Ectodermal cell (in vitro differentiated cells): ENCODE measurements at regions not wholly inside any gene's neighbourhood (a gene's known extent, or its start where the extent isn't known, plus 50 kb on each side); places are given as distances from the start of the nearest gene placed in this dataset.
"Not testable (repeated sequence)": the region's sequence is repeated elsewhere in the genome, so short reads cannot be mapped to it uniquely, and the experiment has no call there.

ENCODE experiments used
- H3K27ac ChIP-seq: 2 replicates; pipeline ENCODE4 v1.7.0; 2013; ENCODE audit warnings: mild to moderate bottlenecking, low read depth, low read length; ENCODE audit not compliant: insufficient read depth, poor library complexity, severe bottlenecking
- H3K27me3 ChIP-seq: 2 replicates; pipeline ENCODE4 v1.7.0; 2013; ENCODE audit warnings: mild to moderate bottlenecking, low read length; ENCODE audit not compliant: insufficient read depth, control insufficient read depth, poor library complexity, severe bottlenecking
- H3K36me3 ChIP-seq: one replicate; pipeline ENCODE4 v1.7.0; 2013; ENCODE audit warnings: low read length; ENCODE audit not compliant: control insufficient read depth, insufficient read depth
- H3K4me1 ChIP-seq: one replicate; pipeline ENCODE4 v1.7.0; 2013; ENCODE audit warnings: low read length; ENCODE audit not compliant: control insufficient read depth, insufficient read depth
- H3K4me3 ChIP-seq: 2 replicates; pipeline ENCODE4 v1.7.0; 2013; ENCODE audit warnings: low read depth, low read length, control low read depth; ENCODE audit not compliant: insufficient read depth
- H3K9me3 ChIP-seq: 2 replicates; pipeline ENCODE4 v1.7.0; 2013; ENCODE audit warnings: mild to moderate bottlenecking, low read length, moderate library complexity; ENCODE audit not compliant: control insufficient read depth
- WGBS, 2 experiments: methylation state at CpG; one replicate each; pipeline ENCODE4 v1.1.7; 2013; ENCODE audit warnings: missing lambda C conversion rate in 2 of 2; 5-methylcytosine and 5-hydroxymethylcytosine counted together

DNA sequence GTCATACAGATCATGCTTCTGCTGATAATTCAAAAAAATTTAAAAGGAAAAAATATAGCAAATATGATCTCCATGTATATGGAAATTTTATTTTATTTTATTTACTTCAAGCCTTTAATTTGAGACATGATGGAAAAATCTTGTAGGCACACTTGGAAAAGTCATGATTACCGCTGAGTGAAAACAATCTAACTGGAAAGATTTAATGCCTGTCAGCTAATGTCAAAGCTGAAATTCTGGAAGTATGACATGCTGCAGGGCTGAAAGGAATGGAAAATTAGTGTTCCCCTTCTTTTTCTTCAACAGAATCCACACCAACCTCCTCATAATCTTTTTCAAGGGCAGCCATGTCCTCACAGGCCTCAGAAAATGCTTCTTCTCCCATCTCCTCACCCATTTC lies 58.2 kb downstream of the RPRM start:
- H3K4me1 ChIP-seq = no peaks in the 10 kb centered on the region
- WGBS, 2 experiments = 88 to 96% methylated on average over 1 of the region's 1 CpG

DNA sequence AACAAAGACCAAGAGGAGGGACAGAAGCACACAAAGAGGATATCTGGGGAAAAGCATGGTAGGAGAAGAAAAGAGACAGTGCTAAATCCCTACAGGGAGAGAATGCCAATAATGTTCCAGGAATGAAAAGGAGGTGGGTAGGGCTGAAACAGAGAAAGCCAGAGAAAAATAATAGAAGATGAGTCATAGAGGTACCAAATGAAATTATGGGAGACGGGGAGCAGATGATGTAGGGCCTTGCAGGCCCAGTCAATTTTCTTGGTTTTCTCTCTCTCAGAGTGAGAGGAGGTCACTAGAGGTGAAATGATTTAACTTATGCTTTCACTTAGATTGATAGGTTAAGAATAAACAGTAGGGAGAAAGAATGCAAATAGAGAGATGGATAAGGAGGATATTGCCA lies 61.5 kb downstream of the RPRM start:
- 84 to 85% methylated on average over 1 of the region's 1 CpG for WGBS, 2 experiments
- H3K9me3 ChIP-seq = no peaks in the 10 kb centered on the region
- no peaks in the 10 kb centered on the region for H3K4me1 ChIP-seq
- no peak overlapping the region for H3K27ac ChIP-seq
- H3K27me3 ChIP-seq = no peaks in the 10 kb centered on the region
- H3K36me3 ChIP-seq = no peaks in the 10 kb centered on the region
- H3K4me3 ChIP-seq = no peak overlapping the region

More for the DNA sequence above, 58.2 kb downstream of the RPRM start:
- H3K4me3 ChIP-seq = no peak overlapping the region
- no peaks in the 10 kb centered on the region for H3K9me3 ChIP-seq
- H3K27me3 ChIP-seq = no peaks in the 10 kb centered on the region
- H3K36me3 ChIP-seq = no peaks in the 10 kb centered on the region
- no peak overlapping the region for H3K27ac ChIP-seq

DNA sequence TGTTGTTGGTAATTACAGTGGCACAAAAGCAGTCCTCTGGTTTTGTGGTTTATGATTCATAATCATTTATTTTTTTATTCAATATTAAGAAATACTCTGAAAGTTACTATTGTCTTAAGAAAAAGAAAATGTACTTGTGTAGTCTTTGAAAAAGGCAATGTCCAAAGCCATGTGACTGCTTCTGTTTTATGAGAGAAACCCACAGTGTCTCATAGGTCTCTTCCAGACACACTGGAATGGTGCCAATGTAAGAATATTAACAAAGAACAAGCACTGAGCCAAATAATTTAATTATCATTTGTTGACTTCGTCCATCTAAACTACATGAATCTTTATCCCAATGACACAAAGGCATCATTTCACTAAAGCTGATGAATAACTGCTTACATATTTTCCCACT lies 62.5 kb downstream of the RPRM start:
- Histone ChIP-seq H3K27me3 (no peaks in the 10 kb centered on the region), H3K9me3 (no peaks in the 10 kb centered on the region), H3K4me3 (no peak overlapping the region), H3K36me3 (no peaks in the 10 kb centered on the region), H3K27ac (no peak overlapping the region), H3K4me1 (no peaks in the 10 kb centered on the region)
- 90 to 91% methylated on average over 1 of the region's 1 CpG for WGBS, 2 experiments

DNA sequence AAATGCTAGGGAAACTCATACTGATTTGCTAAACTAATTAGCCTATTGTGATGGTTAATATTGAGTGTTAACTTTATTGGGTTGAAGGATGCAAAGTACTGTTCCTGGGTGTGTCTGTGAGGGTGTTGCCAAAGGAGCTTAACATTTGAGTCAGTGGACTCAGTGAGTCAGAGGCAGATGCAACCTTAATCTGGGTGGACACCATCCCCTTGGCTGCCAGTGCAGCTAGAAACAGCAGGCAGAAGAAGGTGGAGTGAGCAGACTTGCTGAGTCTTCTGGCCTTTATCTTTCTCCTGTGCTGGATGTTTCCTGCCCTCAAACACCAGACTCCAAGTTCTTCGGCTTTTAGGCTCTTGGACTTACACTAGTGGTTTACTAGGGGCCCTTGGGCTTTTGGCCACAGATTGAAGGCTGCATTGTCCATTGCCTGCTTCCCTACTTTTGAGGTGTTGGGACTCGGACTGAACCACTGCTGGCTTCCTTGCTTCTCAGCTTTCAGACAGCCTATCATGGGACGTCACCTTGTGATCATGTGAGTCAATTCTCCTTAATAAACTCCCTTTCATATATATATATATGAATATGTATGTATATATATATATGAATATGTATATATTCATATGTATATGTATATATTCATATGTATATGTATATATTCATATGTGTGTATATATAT lies 69.7 kb downstream of the RPRM start:
- Histone ChIP-seq H3K36me3 (no peaks in the 10 kb centered on the region), H3K9me3 (no peaks in the 10 kb centered on the region), H3K27ac (no peak overlapping the region), H3K4me3 (no peak overlapping the region), H3K27me3 (no peaks in the 10 kb centered on the region), H3K4me1 (peaks cover 5% of the 10 kb centered on the region)
- 91 to 92% methylated on average over 2 of the region's 3 CpGs for WGBS, 2 experiments

DNA sequence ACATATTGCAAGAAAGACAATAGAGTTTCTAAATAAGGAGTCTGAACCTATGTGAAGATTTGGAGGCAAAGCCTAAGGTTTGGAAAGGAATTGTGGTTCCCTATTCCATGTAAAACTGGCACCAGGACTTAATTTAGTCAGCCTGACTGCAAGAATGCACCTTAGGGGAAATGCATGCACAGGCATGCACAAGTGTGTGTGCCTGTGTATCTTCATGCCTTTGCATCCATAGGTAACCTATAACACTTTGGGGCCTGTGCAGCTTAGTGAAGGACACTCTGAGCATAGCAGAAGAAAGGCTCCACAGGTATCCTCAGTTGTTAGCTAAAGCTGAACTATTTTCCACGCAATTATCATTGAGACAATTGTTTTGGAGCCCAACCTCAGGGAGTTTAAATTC lies 73.4 kb downstream of the RPRM start:
- no peaks in the 10 kb centered on the region for H3K9me3 ChIP-seq
- WGBS, 2 experiments = 45 to 75% methylated on average over 1 of the region's 1 CpG
- H3K27me3 ChIP-seq = no peaks in the 10 kb centered on the region
- H3K4me3 ChIP-seq = no peak overlapping the region
- no peaks in the 10 kb centered on the region for H3K36me3 ChIP-seq
- peaks cover 5% of the 10 kb centered on the region for H3K4me1 ChIP-seq
- no peak overlapping the region for H3K27ac ChIP-seq

DNA sequence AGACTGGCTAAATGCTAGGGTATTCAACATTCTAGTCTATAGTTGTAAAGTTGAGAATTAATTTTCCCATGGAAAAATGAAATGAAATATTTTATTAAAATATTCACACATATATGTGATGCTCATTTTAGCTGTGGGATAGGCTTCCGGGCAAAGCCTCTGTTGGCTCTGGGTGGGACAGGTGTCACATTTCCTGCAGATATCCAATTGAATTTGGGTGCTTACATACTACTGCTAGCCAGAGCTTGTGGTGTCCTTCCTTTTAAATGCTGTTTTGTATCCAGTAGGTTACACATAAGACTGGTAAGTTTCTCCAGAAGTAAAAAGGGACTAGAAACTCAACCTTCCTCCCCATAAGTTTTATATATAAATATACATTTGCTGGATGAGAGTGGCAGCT lies 73.8 kb downstream of the RPRM start:
- H3K4me3 ChIP-seq = no peak overlapping the region

DNA sequence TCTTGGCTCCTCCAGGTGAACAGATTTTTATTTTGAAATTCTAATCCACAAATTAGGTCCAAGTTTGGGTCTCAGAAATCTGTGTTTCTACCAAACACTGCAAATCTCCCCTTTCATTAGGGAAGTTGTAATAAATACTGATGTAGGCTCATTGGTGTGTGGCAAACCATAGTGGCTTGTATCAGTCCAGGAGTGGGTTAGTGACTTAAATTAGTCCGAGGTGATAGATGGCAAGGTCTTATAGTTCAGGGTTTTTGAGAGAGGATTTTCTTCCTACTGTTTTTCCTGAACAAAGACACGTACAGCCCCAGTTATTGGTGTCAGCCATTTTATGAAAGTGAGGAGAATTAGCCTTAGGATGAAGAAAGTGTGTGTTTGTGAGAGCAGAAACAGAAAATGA lies 74.6 kb downstream of the RPRM start:
- H3K4me1 ChIP-seq = peaks cover 5% of the 10 kb centered on the region
- WGBS, 2 experiments = 58 to 59% methylated on average over 2 of the region's 2 CpGs
- peak overlapping the region; percentile 3 for H3K27ac ChIP-seq
- no peaks in the 10 kb centered on the region for H3K9me3 ChIP-seq
- H3K4me3 ChIP-seq = peak overlapping the region; percentile 39
- H3K36me3 ChIP-seq = no peaks in the 10 kb centered on the region
- no peaks in the 10 kb centered on the region for H3K27me3 ChIP-seq

More for the DNA sequence above, 73.8 kb downstream of the RPRM start:
- Histone ChIP-seq H3K9me3 (no peaks in the 10 kb centered on the region), H3K27me3 (no peaks in the 10 kb centered on the region), H3K36me3 (no peaks in the 10 kb centered on the region), H3K4me1 (peaks cover 5% of the 10 kb centered on the region), H3K27ac (no peak overlapping the region)
- WGBS, 2 experiments = 50 to 67% methylated on average over 1 of the region's 1 CpG

DNA sequence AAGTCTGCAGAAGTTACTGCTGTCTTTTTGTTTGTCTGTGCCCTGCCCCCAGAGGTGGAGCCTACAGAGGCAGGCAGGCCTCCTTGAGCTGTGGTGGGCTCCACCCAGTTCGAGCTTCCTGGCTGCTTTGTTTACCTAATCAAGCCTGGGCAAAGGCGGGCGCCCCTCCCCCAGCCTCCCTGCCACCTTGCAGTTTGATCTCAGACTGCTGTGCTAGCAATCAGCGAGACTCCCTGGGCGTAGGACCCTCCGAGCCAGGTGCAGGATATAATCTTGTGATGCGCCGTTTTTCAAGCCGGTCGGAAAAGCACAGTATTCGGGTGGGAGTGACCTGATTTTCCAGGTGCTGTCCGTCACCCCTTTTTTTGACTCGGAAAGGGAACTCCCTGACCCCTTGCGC lies 75.2 kb downstream of the RPRM start:
- H3K27ac ChIP-seq, H3K27me3 ChIP-seq, H3K4me1 ChIP-seq, H3K36me3 ChIP-seq, H3K9me3 ChIP-seq: not testable (repeated sequence)
- WGBS, 2 experiments = 22% methylated on average over 12 to 13 of the region's 14 CpGs
- peak overlapping the region; percentile 39 for H3K4me3 ChIP-seq

DNA sequence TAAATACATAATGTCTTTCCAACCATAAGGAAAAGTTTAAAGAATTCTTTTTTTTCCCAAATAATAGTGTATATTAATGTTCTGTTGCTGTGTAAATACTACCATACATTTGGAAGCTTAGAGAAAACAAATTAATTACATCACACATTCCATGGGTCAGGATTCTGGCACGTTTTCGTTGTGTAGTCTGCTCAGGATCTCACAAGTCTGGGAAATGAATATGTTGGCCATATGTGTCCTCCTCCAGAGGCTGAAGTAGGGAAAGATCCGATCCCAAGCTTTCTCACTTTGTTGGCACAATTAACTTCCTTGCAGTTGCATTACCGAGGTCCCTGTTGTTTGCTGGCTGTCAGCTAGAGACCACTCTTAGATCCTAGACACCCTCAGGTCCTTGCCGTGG lies 83.9 kb downstream of the RPRM start:
- Histone ChIP-seq H3K27ac (no peak overlapping the region), H3K36me3 (no peaks in the 10 kb centered on the region), H3K4me1 (no peaks in the 10 kb centered on the region), H3K27me3 (no peaks in the 10 kb centered on the region), H3K9me3 (peaks cover 2% of the 10 kb centered on the region), H3K4me3 (no peak overlapping the region)
- 90 to 96% methylated on average over 5 of the region's 5 CpGs for WGBS, 2 experiments

DNA sequence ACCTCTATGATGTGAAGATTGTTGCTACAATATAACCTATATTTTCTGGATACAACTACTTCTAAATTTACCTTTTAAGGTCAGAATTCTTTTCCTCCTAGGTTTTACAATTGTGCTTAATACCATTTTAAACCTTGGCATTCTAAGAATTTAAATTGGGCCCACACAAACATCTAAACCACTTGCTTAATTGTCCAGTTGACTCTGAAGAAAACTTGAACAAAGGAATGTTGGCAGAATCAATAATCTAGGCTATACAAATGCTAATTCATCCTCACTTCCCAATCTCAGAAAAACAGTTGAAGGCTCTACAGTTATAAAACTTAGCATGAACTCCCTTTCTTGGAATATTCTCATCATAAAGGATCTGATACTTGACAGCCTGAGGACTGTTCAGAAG lies 84.3 kb downstream of the RPRM start:
- Histone ChIP-seq H3K4me1 (no peaks in the 10 kb centered on the region), H3K4me3 (no peak overlapping the region), H3K27ac (no peak overlapping the region), H3K27me3 (no peaks in the 10 kb centered on the region), H3K36me3 (no peaks in the 10 kb centered on the region), H3K9me3 (peaks cover 2% of the 10 kb centered on the region)

DNA sequence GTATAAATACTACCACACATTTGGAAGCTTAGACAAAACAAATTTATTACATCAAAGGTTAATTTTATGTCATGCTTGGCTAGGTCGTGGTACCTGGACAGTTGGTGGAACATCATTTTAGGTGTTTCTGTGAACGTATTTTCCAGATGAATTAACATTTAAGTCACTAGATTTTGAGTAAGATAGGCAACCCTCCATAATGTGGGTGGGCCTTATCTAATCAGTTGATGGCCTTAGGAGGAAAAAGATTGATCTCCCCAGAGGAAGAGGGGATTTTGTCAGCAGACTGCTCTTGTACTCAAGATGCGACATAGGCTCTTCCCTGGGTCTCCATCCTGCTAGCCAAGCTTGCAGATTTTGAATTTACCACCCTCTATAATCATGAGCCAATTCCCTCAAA lies 85.0 kb downstream of the RPRM start:
- Histone ChIP-seq H3K4me3 (no peak overlapping the region), H3K9me3 (peaks cover 2% of the 10 kb centered on the region), H3K27me3 (no peaks in the 10 kb centered on the region), H3K36me3 (no peaks in the 10 kb centered on the region), H3K27ac (no peak overlapping the region), H3K4me1 (peaks cover 6% of the 10 kb centered on the region)
- 90 to 92% methylated on average over 3 of the region's 3 CpGs for WGBS, 2 experiments
